GM23338 (cell line): ENCODE measurements at regions not wholly inside any gene's neighbourhood (a gene's known extent, or its start where the extent isn't known, plus 50 kb on each side); places are given as distances from the start of the nearest gene placed in this dataset.

Experiments
- ATAC-seq: fragments of 200-7000 bp; cut with Tn5 transposase; 3 replicates; pipeline ENCODE4 v1.9.1; 2020
- DNase-seq: peaks from one replicate; pipeline ENCODE4 v3.0.0-alpha.2; 2015; ENCODE audit warnings: low spot score
- H2AFZ ChIP-seq: fragments of 200-600 bp; sonication (generic); 2 replicates; pipeline ENCODE4 v1.8.0; 2016; ENCODE audit warnings: antibody characterized with exemption, mild to moderate bottlenecking, moderate library complexity
- H3F3A ChIP-seq: fragments of 200-600 bp; sonication (generic); replicated peaks from 2 replicates; pipeline ENCODE4 v1.8.0; 2017; ENCODE audit warnings: antibody characterized with exemption, mixed run types, low read depth
- H3K27ac ChIP-seq: fragments of 200-600 bp; sonication (generic); 2 replicates; pipeline ENCODE4 v1.6.1; 2016; ENCODE audit warnings: low read depth
- H3K27me3 ChIP-seq: fragments of 200-600 bp; sonication (generic); 2 replicates; pipeline ENCODE4 v1.8.0; 2016; ENCODE audit warnings: mild to moderate bottlenecking, mixed run types, moderate library complexity; ENCODE audit not compliant: insufficient read depth
- H3K36me3 ChIP-seq: fragments of 200-600 bp; sonication (generic); 2 replicates; pipeline ENCODE4 v1.8.0; 2016; ENCODE audit warnings: mild to moderate bottlenecking; ENCODE audit not compliant: insufficient read depth
- H3K4me1 ChIP-seq: fragments of 200-600 bp; sonication (generic); 2 replicates; pipeline ENCODE4 v1.8.0; 2016; ENCODE audit warnings: mild to moderate bottlenecking, moderate library complexity; ENCODE audit not compliant: insufficient read depth
- H3K4me2 ChIP-seq: fragments of 200-600 bp; sonication (generic); 2 replicates; pipeline ENCODE4 v1.7.1; 2017; ENCODE audit warnings: mixed run types
- H3K4me3 ChIP-seq: fragments of 200-600 bp; sonication (generic); 2 replicates; pipeline ENCODE4 v1.6.1; 2016; ENCODE audit warnings: mixed run types
- H3K79me2 ChIP-seq: fragments of 200-600 bp; sonication (generic); replicated peaks from 2 replicates; pipeline ENCODE4 v1.8.0; 2017; ENCODE audit warnings: mild to moderate bottlenecking; ENCODE audit not compliant: insufficient read depth
- H3K9me2 ChIP-seq: fragments of 200-600 bp; sonication (generic); 2 replicates; pipeline ENCODE4 v1.8.0; 2017; ENCODE audit not compliant: insufficient read depth
- H4K20me1 ChIP-seq: fragments of 200-600 bp; sonication (generic); replicated peaks from 2 replicates; pipeline ENCODE4 v1.8.0; 2017; ENCODE audit warnings: mild to moderate bottlenecking; ENCODE audit not compliant: insufficient read depth
- H3K27ac Mint-ChIP-seq: 2 replicates; pipeline ENCODE4 v1.8.0; 2020; ENCODE audit warnings: inconsistent platforms, mild to moderate bottlenecking, moderate library complexity, mixed read lengths
- H3K27me3 Mint-ChIP-seq: 3 replicates; pipeline ENCODE4 v1.8.0; 2022; ENCODE audit warnings: low read depth, mild to moderate bottlenecking, moderate library complexity, mixed read lengths, inconsistent platforms; ENCODE audit not compliant: insufficient read depth, poor library complexity
- H3K36me3 Mint-ChIP-seq: 3 replicates; pipeline ENCODE4 v1.8.0; 2021; ENCODE audit warnings: low read depth, mild to moderate bottlenecking, inconsistent platforms, moderate library complexity, mixed read lengths
- H3K4me1 Mint-ChIP-seq: 3 replicates; pipeline ENCODE4 v1.8.0; 2020; ENCODE audit warnings: mild to moderate bottlenecking, inconsistent platforms, mixed read lengths
- H3K4me3 Mint-ChIP-seq: 3 replicates; pipeline ENCODE4 v1.8.0; 2021; ENCODE audit warnings: moderate library complexity, mild to moderate bottlenecking, inconsistent platforms, mixed read lengths
- H3K9me3 Mint-ChIP-seq: 3 replicates; pipeline ENCODE4 v1.8.0; 2020; ENCODE audit warnings: moderate library complexity, mild to moderate bottlenecking, inconsistent platforms, mixed read lengths
- CREB1 ChIP-seq: fragments of 250-450 bp; sonication (Bioruptor Pico); IDR thresholded peaks from 2 replicates; pipeline ENCODE4 v1.5.0; 2020; ENCODE audit warnings: low read depth, mild to moderate bottlenecking, moderate library complexity
- EZH2phosphoT487 ChIP-seq: fragments of 200-600 bp; sonication (generic); IDR thresholded peaks from one replicate; pipeline ENCODE4 v1.8.1; 2018; ENCODE audit warnings: antibody characterized with exemption; ENCODE audit not compliant: unreplicated experiment
- JUNB ChIP-seq: IDR thresholded peaks from one replicate; pipeline ENCODE4 v1.6.1; 2016; ENCODE audit warnings: antibody characterized with exemption; ENCODE audit not compliant: unreplicated experiment
- POLR2AphosphoS5 ChIP-seq: IDR thresholded peaks from 2 replicates; pipeline ENCODE4 v1.6.1; 2016; ENCODE audit warnings: antibody characterized with exemption, low read depth
- STAT1 ChIP-seq: IDR thresholded peaks from one replicate; pipeline ENCODE4 v1.6.1; 2016; ENCODE audit warnings: antibody characterized with exemption; ENCODE audit not compliant: unreplicated experiment
- ZNF331 ChIP-seq: fragments of 250-450 bp; sonication (Bioruptor Pico); IDR thresholded peaks from 2 replicates; pipeline ENCODE4 v1.5.0; 2020; ENCODE audit warnings: low read depth, mild to moderate bottlenecking, moderate library complexity
- TF ChIP-seq, protein P1 (sequence below), 2 experiments: fragments of 200-600 bp in 1 of 2; sonication (generic) in 1 of 2; conservative IDR thresholded peaks; 2 replicates each; pipeline versions ENCODE4 v1.5.1 to v1.6.1; 2016 to 2017; ENCODE audit warnings: antibody characterized with exemption in 2 of 2, low read depth in 2 of 2, mild to moderate bottlenecking in 2 of 2, moderate library complexity in 1 of 2
- TF ChIP-seq, protein P2 (sequence below): IDR thresholded peaks from 2 replicates; pipeline ENCODE4 v1.6.1; 2016; ENCODE audit warnings: antibody characterized with exemption
- TF ChIP-seq, protein P3 (sequence below): fragments of 250-450 bp; sonication (Bioruptor Pico); IDR thresholded peaks from 2 replicates; pipeline ENCODE4 v1.5.0; 2020; ENCODE audit warnings: mild to moderate bottlenecking, moderate library complexity
- TF ChIP-seq, protein P4 (sequence below): IDR thresholded peaks from one replicate; pipeline ENCODE4 v1.6.1; 2018; ENCODE audit warnings: antibody characterized with exemption; ENCODE audit not compliant: unreplicated experiment

DNA sequence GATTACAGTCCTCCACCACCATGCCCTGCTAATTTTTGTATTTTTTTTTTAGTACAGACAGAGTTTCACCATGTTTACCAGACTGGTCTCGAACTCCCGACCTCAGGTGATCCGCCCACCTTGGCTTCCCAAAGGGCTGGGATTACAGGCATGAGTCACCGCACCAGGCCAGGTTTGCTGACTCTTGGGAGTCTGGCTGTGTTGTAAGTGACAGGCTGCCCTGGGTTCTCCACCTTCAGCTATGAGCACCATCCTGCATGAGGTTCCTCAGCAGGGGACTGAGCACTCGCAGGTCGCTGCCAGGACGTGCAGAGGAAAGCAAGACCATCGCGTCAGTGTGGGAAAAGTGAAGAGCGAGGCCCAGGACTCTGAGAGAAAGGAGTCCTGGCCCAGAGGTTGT is 112.6 kb upstream of the NDUFV2 start:
- H3F3A ChIP-seq, result no peaks in the 10 kb centered on the region
- H2AFZ ChIP-seq, result no peak overlapping the region
- Mint-ChIP-seq H3K4me1 (peaks cover 4% of the 10 kb centered on the region; the same call in 2 of the 3 replicates), H3K9me3 (no peaks in the 10 kb centered on the region), H3K36me3 (no peaks in the 10 kb centered on the region), H3K27ac (no peak overlapping the region), H3K27me3 (no peaks in the 10 kb centered on the region), H3K4me3 (no peak overlapping the region)
- no peak overlapping the region for H3K4me3 ChIP-seq
- no peak overlapping the region for H3K27ac ChIP-seq
- H3K9me2 ChIP-seq, result no peaks in the 10 kb centered on the region
- no peaks in the 10 kb centered on the region for H4K20me1 ChIP-seq
- no peaks in the 10 kb centered on the region for H3K36me3 ChIP-seq
- ATAC-seq, result no peak
- TF ChIP-seq, protein P1, sequence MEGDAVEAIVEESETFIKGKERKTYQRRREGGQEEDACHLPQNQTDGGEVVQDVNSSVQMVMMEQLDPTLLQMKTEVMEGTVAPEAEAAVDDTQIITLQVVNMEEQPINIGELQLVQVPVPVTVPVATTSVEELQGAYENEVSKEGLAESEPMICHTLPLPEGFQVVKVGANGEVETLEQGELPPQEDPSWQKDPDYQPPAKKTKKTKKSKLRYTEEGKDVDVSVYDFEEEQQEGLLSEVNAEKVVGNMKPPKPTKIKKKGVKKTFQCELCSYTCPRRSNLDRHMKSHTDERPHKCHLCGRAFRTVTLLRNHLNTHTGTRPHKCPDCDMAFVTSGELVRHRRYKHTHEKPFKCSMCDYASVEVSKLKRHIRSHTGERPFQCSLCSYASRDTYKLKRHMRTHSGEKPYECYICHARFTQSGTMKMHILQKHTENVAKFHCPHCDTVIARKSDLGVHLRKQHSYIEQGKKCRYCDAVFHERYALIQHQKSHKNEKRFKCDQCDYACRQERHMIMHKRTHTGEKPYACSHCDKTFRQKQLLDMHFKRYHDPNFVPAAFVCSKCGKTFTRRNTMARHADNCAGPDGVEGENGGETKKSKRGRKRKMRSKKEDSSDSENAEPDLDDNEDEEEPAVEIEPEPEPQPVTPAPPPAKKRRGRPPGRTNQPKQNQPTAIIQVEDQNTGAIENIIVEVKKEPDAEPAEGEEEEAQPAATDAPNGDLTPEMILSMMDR (conservative IDR thresholded peaks at IDR 0.05; ENCODE audit: low read depth in 2 of 2), result no peak
- TF ChIP-seq STAT1, result no peak
- no peak for TF ChIP-seq ZNF331 (CRISPR knock-in tag)
- TF ChIP-seq, protein P2, sequence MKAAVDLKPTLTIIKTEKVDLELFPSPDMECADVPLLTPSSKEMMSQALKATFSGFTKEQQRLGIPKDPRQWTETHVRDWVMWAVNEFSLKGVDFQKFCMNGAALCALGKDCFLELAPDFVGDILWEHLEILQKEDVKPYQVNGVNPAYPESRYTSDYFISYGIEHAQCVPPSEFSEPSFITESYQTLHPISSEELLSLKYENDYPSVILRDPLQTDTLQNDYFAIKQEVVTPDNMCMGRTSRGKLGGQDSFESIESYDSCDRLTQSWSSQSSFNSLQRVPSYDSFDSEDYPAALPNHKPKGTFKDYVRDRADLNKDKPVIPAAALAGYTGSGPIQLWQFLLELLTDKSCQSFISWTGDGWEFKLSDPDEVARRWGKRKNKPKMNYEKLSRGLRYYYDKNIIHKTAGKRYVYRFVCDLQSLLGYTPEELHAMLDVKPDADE, result no peak
- TF ChIP-seq, protein P3, sequence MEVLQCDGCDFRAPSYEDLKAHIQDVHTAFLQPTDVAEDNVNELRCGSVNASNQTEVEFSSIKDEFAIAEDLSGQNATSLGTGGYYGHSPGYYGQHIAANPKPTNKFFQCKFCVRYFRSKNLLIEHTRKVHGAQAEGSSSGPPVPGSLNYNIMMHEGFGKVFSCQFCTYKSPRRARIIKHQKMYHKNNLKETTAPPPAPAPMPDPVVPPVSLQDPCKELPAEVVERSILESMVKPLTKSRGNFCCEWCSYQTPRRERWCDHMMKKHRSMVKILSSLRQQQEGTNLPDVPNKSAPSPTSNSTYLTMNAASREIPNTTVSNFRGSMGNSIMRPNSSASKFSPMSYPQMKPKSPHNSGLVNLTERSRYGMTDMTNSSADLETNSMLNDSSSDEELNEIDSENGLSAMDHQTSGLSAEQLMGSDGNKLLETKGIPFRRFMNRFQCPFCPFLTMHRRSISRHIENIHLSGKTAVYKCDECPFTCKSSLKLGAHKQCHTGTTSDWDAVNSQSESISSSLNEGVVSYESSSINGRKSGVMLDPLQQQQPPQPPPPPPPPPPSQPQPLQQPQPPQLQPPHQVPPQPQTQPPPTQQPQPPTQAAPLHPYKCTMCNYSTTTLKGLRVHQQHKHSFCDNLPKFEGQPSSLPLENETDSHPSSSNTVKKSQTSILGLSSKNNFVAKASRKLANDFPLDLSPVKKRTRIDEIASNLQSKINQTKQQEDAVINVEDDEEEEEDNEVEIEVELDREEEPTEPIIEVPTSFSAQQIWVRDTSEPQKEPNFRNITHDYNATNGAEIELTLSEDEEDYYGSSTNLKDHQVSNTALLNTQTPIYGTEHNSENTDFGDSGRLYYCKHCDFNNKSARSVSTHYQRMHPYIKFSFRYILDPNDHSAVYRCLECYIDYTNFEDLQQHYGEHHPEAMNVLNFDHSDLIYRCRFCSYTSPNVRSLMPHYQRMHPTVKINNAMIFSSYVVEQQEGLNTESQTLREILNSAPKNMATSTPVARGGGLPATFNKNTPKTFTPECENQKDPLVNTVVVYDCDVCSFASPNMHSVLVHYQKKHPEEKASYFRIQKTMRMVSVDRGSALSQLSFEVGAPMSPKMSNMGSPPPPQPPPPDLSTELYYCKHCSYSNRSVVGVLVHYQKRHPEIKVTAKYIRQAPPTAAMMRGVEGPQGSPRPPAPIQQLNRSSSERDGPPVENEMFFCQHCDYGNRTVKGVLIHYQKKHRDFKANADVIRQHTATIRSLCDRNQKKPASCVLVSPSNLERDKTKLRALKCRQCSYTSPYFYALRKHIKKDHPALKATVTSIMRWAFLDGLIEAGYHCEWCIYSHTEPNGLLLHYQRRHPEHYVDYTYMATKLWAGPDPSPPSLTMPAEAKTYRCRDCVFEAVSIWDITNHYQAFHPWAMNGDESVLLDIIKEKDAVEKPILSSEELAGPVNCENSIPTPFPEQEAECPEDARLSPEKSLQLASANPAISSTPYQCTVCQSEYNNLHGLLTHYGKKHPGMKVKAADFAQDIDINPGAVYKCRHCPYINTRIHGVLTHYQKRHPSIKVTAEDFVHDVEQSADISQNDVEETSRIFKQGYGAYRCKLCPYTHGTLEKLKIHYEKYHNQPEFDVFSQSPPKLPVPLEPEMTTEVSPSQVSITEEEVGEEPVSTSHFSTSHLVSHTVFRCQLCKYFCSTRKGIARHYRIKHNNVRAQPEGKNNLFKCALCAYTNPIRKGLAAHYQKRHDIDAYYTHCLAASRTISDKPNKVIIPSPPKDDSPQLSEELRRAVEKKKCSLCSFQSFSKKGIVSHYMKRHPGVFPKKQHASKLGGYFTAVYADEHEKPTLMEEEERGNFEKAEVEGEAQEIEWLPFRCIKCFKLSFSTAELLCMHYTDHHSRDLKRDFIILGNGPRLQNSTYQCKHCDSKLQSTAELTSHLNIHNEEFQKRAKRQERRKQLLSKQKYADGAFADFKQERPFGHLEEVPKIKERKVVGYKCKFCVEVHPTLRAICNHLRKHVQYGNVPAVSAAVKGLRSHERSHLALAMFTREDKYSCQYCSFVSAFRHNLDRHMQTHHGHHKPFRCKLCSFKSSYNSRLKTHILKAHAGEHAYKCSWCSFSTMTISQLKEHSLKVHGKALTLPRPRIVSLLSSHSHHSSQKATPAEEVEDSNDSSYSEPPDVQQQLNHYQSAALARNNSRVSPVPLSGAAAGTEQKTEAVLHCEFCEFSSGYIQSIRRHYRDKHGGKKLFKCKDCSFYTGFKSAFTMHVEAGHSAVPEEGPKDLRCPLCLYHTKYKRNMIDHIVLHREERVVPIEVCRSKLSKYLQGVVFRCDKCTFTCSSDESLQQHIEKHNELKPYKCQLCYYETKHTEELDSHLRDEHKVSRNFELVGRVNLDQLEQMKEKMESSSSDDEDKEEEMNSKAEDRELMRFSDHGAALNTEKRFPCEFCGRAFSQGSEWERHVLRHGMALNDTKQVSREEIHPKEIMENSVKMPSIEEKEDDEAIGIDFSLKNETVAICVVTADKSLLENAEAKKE (CRISPR knock-in tag), result no peak
- TF ChIP-seq JUNB, result no peak
- no peak for TF ChIP-seq CREB1 (CRISPR knock-in tag)
- TF ChIP-seq POLR2AphosphoS5, result no peak
- TF ChIP-seq, protein P4, sequence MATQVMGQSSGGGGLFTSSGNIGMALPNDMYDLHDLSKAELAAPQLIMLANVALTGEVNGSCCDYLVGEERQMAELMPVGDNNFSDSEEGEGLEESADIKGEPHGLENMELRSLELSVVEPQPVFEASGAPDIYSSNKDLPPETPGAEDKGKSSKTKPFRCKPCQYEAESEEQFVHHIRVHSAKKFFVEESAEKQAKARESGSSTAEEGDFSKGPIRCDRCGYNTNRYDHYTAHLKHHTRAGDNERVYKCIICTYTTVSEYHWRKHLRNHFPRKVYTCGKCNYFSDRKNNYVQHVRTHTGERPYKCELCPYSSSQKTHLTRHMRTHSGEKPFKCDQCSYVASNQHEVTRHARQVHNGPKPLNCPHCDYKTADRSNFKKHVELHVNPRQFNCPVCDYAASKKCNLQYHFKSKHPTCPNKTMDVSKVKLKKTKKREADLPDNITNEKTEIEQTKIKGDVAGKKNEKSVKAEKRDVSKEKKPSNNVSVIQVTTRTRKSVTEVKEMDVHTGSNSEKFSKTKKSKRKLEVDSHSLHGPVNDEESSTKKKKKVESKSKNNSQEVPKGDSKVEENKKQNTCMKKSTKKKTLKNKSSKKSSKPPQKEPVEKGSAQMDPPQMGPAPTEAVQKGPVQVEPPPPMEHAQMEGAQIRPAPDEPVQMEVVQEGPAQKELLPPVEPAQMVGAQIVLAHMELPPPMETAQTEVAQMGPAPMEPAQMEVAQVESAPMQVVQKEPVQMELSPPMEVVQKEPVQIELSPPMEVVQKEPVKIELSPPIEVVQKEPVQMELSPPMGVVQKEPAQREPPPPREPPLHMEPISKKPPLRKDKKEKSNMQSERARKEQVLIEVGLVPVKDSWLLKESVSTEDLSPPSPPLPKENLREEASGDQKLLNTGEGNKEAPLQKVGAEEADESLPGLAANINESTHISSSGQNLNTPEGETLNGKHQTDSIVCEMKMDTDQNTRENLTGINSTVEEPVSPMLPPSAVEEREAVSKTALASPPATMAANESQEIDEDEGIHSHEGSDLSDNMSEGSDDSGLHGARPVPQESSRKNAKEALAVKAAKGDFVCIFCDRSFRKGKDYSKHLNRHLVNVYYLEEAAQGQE, result no peak
- TF ChIP-seq EZH2phosphoT487, result no peak
- peaks cover 6% of the 10 kb centered on the region; the same call in 1 of the 2 replicates for H3K4me1 ChIP-seq
- no peak for DNase-seq
- H3K4me2 ChIP-seq, result no peak overlapping the region
- no peaks in the 10 kb centered on the region for H3K79me2 ChIP-seq
- no peaks in the 10 kb centered on the region for H3K27me3 ChIP-seq
